ENCODE measurements at regions not wholly inside any gene's neighbourhood (a gene's known extent, or its start where the extent isn't known, plus 50 kb on each side); places are given as distances from the start of the nearest gene placed in this dataset.

- H4K20me1 ChIP-seq (ENCODE audit: insufficient read depth, poor library complexity, severe bottlenecking): no peaks in the 10 kb centered on the region
- H3K4me3 ChIP-seq: no peak overlapping the region
- H2AFZ ChIP-seq: no peak overlapping the region
- no peaks in the 10 kb centered on the region for H3K4me1 ChIP-seq (ENCODE audit: insufficient read depth)
- no peak overlapping the region for H3K27ac ChIP-seq
- no peak for TF ChIP-seq CTCF (IDR thresholded peaks at IDR 0.05; ENCODE audit: poor library complexity)
- TF ChIP-seq EZH2 (IDR thresholded peaks at IDR 0.05; ENCODE audit: borderline replicate concordance): no peak
- no peak for TF ChIP-seq EZH2phosphoT487 (IDR thresholded peaks at IDR 0.05; ENCODE audit: low read depth, severe bottlenecking, unreplicated experiment)
- no peaks in the 10 kb centered on the region for H3K36me3 ChIP-seq (replicated peaks; ENCODE audit: insufficient read depth, low read depth)
- no peaks in the 10 kb centered on the region for H3K9me2 ChIP-seq (replicated peaks; ENCODE audit: insufficient read depth)
- H3K27me3 ChIP-seq: no peaks in the 10 kb centered on the region
- H3K79me2 ChIP-seq: no peaks in the 10 kb centered on the region
- no peaks in the 10 kb centered on the region for H3K9me3 ChIP-seq (ENCODE audit: low read depth)
- no peak for DNase-seq (ENCODE audit: low spot score)
- H3K4me2 ChIP-seq: no peak overlapping the region
Observed at GRCh38 chr9:108205276-108205675, 650.5 kb downstream of the ACTL7B start.

GRCh38 chr9:108197899-108198298 is 657.9 kb downstream of the ACTL7B start:
- WGBS (ENCODE audit: low lambda C conversion rate, missing lambda C conversion rate): 95% methylated on average over 1 of the region's 1 CpG
- Histone ChIP-seq H3K9me3 (ENCODE audit: low read depth) (no peaks in the 10 kb centered on the region), H2AFZ (no peak overlapping the region), H3K27ac (no peak overlapping the region), H3K4me2 (no peak overlapping the region), H3K4me3 (no peak overlapping the region), H4K20me1 (ENCODE audit: insufficient read depth, poor library complexity, severe bottlenecking) (no peaks in the 10 kb centered on the region), H3K4me1 (ENCODE audit: insufficient read depth) (peaks cover 13% of the 10 kb centered on the region), H3K27me3 (no peaks in the 10 kb centered on the region), H3K9me2 (replicated peaks; ENCODE audit: insufficient read depth) (no peaks in the 10 kb centered on the region), H3K79me2 (no peaks in the 10 kb centered on the region), H3K36me3 (replicated peaks; ENCODE audit: insufficient read depth, low read depth) (no peaks in the 10 kb centered on the region)
- DNase-seq (ENCODE audit: low spot score): no peak
- TF ChIP-seq CTCF (IDR thresholded peaks at IDR 0.05; ENCODE audit: poor library complexity) (no peak), EZH2phosphoT487 (IDR thresholded peaks at IDR 0.05; ENCODE audit: low read depth, severe bottlenecking, unreplicated experiment) (no peak), EZH2 (IDR thresholded peaks at IDR 0.05; ENCODE audit: borderline replicate concordance) (no peak)

- WGBS (ENCODE audit: low lambda C conversion rate, missing lambda C conversion rate): 94% methylated on average over 3 of the region's 3 CpGs
- Histone ChIP-seq H3K79me2 (no peaks in the 10 kb centered on the region), H3K27ac (no peak overlapping the region), H3K36me3 (replicated peaks; ENCODE audit: insufficient read depth, low read depth) (no peaks in the 10 kb centered on the region), H3K4me3 (no peak overlapping the region), H2AFZ (no peak overlapping the region), H4K20me1 (ENCODE audit: insufficient read depth, poor library complexity, severe bottlenecking) (no peaks in the 10 kb centered on the region), H3K4me2 (no peak overlapping the region), H3K9me3 (ENCODE audit: low read depth) (no peaks in the 10 kb centered on the region), H3K27me3 (no peaks in the 10 kb centered on the region), H3K9me2 (replicated peaks; ENCODE audit: insufficient read depth) (no peaks in the 10 kb centered on the region), H3K4me1 (ENCODE audit: insufficient read depth) (peaks cover 13% of the 10 kb centered on the region)
- DNase-seq (ENCODE audit: low spot score): no peak
- TF ChIP-seq EZH2phosphoT487 (IDR thresholded peaks at IDR 0.05; ENCODE audit: low read depth, severe bottlenecking, unreplicated experiment) (no peak), CTCF (IDR thresholded peaks at IDR 0.05; ENCODE audit: poor library complexity) (no peak), EZH2 (IDR thresholded peaks at IDR 0.05; ENCODE audit: borderline replicate concordance) (no peak)
Observed at GRCh38 chr9:108197008-108197365, 658.8 kb downstream of the ACTL7B start.
